NCI-H1092 (cell line): ENCODE measurements at regions not wholly inside any gene's neighbourhood (a gene's known extent, or its start where the extent isn't known, plus 50 kb on each side); places are given as distances from the start of the nearest gene placed in this dataset.
"Not testable (repeated sequence)": the region's sequence is repeated elsewhere in the genome, so short reads cannot be mapped to it uniquely, and the experiment has no call there.

ENCODE experiments used
- DNase-seq: peaks from one replicate; lab custom pipeline; 2025; lab: John Stamatoyannopoulos, UW

GRCh38 chr16:48054881-48055601, 100.8 kb downstream of the ABCC12 start:
- peak; percentile 45 for DNase-seq

DNA sequence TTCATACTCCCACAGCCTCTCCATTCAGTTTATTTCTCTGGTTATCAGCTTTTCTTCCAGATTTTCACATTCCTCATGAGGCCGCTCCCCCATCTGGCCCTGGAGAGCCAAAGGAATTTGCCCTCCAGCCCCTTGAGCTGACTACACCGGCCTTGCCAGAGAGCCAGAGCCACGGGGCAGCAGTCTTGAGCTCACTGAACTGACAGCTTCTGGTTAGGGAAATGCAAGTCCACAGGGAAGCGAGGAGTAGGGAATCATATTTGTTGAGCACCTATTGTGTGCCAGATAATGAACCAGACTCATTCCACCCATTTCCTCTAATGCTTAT, 102.4 kb downstream of the ABCC12 start:
- no peak for DNase-seq

GRCh38 chr16:48052731-48053417, 102.9 kb downstream of the ABCC12 start:
- DNase-seq: no peak

DNA sequence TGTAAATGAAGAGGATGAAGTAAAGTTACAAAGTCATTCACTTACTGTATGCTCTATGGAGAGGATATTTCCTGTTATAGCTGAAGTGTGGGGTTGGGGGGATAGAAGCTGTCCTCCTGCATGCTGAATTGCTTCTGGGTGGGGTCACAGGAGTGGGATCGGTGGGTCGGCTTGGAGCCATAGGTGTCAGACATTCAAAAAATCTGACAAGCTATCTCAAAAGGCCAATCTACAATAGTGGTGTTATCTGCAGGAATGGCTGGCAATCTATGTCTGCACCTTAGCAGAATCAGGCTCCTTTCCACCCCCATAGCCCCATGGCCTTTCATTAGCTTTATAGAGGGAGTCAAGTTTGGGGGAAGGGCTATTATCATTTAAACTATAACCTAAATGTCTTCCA, 104.9 kb downstream of the ABCC12 start:
- no peak for DNase-seq

GRCh38 chr16:48049847-48050246, 105.9 kb downstream of the ABCC12 start:
- DNase-seq: no peak

DNA sequence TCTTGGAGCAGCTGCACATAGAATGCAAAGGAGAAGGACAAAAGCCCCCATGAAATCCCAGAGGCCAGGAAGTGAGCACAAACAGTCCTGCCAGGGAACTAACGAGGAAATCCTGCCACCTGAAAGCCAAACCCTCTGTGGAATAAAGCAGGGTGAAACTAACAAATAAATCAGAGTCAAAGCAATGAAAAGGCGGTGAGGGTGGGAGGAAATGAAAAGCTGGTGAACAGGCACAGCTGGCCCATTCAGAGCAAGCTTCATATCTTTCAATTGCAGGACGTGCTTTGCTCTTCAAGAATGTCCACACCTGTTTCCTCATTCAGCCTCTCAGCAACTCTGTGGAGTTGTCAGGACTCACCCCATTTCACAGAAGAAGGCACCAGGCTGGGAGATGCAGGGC, 108.1 kb downstream of the ABCC12 start:
- no peak for DNase-seq

DNA sequence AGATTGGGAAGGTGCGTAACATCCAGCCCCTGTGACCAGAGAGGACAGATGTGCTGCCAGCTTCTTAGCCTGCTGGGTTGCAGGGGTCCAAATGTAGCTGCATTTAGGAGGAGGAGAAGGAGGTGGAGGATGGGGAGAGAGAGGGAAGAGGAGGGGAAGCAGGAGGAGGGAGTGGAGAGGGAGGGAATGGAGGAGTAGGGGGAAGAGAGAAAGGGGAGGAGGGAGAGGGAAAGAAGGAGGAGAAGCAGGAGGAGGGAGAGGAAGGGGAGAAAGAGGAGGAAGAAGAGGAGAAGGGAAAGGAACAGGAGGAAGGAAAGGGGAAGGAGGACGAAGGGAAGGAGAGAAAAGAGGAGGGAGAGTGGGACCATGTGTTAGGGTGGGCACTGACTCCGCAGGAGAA, 108.6 kb downstream of the ABCC12 start:
- no peak for DNase-seq

DNA sequence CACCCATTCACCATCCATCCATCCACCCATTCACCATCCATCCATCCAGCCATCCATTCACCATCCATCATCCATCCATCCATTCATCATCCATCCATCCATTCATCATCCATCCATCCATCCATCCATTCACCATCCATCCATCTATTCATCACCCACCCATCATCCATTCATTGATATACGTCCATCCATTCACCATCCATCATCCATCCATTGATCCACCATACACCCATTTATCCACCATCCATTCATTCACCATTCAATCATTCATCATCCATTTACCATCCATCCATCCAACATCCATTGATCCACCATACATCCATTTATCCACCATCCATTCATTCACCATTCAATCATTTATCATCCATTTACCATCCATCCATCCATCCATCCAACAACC, 111.7 kb downstream of the ABCC12 start:
- DNase-seq: no peak

GRCh38 chr16:48041981-48042421, 113.8 kb downstream of the ABCC12 start:
- DNase-seq: no peak

- no peak for DNase-seq
Measured at GRCh38 chr16:48035142-48035541, 120.7 kb downstream of the ABCC12 start.

- DNase-seq: no peak
Measured at GRCh38 chr16:48030926-48031325, 124.9 kb downstream of the ABCC12 start.

DNA sequence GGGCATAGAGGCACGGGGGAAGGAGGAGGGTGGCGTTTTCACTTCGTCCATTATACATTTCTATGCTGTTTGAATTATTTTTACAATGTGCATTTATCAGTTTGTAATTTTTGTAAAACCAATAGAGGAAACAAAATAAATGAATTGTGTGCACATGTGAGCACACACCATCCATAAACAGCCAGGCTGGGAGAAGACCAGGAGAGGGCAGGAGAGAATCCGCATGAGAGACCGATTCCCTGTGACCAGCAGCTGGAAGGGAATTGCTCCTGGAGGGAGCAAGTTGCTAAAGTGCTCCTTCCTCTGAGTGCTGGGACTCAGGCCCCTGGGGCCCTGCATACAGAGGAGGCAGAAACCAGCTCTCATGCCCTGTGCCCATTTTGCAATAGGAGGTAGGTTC, 126.0 kb downstream of the ABCC12 start:
- DNase-seq: no peak

DNA sequence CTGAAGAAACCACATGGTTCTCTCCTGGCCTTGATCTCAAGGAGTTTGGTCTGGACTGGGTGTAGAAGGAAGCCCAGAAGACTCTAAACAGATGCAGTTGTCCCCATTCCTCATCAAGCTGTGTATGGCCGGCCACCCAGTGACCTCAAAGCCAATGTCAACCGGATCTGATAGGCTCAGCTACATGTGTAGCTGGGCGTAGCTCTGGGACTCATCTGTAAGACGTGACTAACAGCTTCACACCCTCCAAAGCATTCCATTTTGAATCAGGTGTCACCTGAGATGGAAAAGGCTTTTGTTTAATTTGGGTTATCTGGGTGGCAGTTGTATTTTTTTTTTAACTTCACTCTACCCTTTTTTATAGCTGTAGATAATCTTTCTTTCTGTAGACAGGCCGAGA, 130.4 kb downstream of the ABCC12 start:
- no peak for DNase-seq

GRCh38 chr16:48024042-48024441, 131.8 kb downstream of the ABCC12 start:
- DNase-seq: no peak

DNA sequence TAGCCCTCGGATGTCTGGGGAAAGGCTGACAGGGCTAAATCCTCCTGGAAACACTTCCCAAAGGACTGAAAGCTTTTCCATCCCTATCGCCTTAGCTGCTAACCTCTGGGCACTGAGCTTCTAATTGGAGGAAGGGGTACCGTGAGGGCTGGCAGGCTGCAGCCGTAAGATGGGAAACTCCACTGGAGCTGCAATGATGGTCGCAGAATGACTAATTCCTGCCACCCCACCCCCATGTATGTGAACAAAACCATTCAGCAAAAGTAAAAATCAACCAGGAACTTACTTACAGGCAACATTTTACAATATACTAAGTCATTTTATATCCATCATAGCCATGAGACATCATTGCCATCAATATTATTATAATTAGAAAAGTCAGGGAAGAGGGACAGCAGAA, 133.3 kb downstream of the ABCC12 start:
- DNase-seq: no peak

- DNase-seq: not testable (repeated sequence)
Measured at GRCh38 chr16:48020617-48021016, 135.2 kb downstream of the ABCC12 start.

DNA sequence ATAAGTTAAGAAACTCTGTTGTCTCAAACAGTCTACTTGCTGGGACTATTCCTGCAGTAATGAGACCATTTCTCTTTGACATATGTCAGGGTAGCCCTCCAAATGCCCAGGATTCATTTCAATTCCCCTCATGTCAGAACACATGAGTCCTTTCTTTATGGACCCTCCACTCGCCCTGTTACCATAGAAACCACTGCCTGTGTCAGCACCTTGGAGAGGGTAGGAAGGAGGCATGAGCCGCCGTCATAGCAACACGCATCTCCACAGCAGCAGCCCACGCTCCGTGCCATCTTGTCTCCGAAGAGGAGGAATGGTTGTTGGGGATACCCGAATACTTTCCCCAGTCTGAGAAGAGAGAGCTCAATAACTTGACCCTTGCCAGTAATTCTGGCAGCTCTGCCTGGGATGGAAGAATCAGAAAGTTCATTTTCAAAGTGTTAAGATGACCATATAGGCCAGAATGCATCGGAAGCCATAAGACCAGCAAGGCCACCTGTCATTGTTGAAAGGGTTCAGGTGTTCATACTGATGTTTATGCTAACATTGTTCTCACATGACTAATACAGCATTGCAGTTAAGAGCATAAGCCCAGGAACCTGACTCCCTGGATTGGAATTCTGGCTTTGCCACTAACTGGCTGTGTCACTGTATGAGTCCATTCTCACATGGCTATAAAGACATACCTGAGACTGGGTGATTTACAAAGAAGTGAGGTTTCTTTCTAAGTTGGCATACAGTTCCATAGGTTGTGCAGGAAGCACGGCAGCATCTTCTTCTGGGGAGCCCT, 141.3 kb downstream of the ABCC12 start:
- DNase-seq: no peak

DNA sequence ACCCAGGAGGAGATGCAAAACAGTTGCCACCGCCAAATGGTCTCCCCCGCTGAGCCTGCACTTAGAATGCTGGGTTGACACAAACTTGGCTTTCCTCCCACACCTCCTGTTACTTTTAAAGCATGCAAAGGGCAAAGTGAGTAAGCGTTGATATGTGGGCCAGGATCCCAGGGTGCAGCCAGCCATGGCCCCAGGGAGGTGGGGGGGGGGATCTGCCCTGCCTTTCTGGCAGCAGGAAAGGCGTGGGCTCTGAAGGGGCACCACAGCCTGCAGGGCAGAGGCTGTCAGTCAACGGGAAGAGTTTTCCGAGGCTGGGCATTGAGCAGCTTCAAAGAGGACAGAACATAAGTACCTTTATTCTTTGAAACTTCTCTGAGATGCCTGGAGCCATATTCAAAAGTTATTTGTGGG, 142.3 kb downstream of the ABCC12 start:
- DNase-seq: no peak

GRCh38 chr16:48011878-48012658, 143.7 kb downstream of the ABCC12 start:
- no peak for DNase-seq

DNA sequence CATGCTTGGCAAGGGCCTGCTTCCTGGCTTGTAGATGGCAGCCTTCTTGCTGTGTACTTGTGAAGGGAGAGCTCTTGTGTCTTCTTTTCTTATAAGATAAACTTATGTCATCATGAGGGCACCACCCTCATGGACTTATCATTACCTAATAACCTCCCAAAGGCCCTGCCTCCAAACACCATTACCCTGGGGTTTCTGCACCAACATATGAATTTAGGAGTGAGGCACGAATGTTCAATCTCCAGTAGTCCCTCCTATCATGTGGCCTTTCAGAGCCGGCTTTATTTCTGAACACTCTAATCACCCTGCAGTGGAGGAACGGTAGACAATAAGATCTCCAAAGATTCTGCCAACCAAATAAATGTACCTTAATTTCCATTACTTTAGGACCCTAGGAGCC, 144.3 kb downstream of the ABCC12 start:
- DNase-seq: no peak

- no peak for DNase-seq
Measured at GRCh38 chr16:48008011-48008525, 147.7 kb downstream of the ABCC12 start.

DNA sequence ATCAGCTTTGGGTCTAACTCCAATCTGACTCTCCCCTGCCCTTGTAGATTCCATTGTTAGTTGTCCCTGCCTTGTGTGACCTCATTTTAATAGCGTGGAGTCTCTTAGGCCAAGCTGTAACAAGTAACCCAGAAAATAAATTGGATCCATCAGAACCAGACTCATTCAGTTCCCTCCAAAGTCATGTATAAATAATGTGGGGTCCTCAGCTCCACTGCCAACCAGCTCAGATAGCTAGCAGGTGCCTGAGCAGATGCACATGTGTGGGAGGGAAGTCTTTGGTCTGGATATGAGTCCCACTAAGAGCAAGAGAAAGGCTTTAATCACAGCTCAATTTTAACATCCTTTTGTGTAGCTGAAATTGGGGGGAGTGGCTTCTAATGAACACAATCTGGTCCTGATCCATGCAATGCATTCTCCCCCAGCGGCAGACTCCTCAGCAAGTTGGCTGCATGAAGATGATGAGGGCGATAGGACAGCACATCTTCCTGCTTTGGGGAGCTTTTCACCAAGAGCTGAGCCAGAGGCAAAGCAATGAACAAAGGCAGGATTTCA, 151.6 kb downstream of the ABCC12 start:
- DNase-seq: no peak
